ENCODE measurements at regions not wholly inside any gene's neighbourhood (a gene's known extent, or its start where the extent isn't known, plus 50 kb on each side); places are given as distances from the start of the nearest gene placed in this dataset.
"Not testable (repeated sequence)": the region's sequence is repeated elsewhere in the genome, so short reads cannot be mapped to it uniquely, and the experiment has no call there.

- Histone ChIP-seq H3K4me1 (ENCODE audit: insufficient read depth, low read length) (peaks cover 6% of the 10 kb centered on the region; the same call in 1 of the 2 replicates), H3K9me3 (ENCODE audit: control insufficient read depth, insufficient read depth, low read length) (no peaks in the 10 kb centered on the region), H3K9ac (ENCODE audit: low read depth, low read length) (no peak overlapping the region), H3K36me3 (ENCODE audit: insufficient read depth, low read length) (no peaks in the 10 kb centered on the region)
These were observed 224.6 kb upstream of the PITRM1 start for GRCh38 chr10:3397231-3397630.

- H3K9ac ChIP-seq (ENCODE audit: low read depth, low read length), result no peak overlapping the region
- no peaks in the 10 kb centered on the region for H3K36me3 ChIP-seq (ENCODE audit: insufficient read depth, low read length)
- H3K4me1 ChIP-seq (ENCODE audit: insufficient read depth, low read length), result peaks cover 6% of the 10 kb centered on the region; the same call in 1 of the 2 replicates
- H3K9me3 ChIP-seq (ENCODE audit: control insufficient read depth, insufficient read depth, low read length), result no peaks in the 10 kb centered on the region
These were observed 223.5 kb upstream of the PITRM1 start for GRCh38 chr10:3396116-3396515.

GRCh38 chr10:3395458-3395861, 222.9 kb upstream of the PITRM1 start:
- H3K9me3 ChIP-seq (ENCODE audit: control insufficient read depth, insufficient read depth, low read length), result no peaks in the 10 kb centered on the region
- no peak overlapping the region for H3K9ac ChIP-seq (ENCODE audit: low read depth, low read length)
- no peaks in the 10 kb centered on the region for H3K36me3 ChIP-seq (ENCODE audit: insufficient read depth, low read length)
- H3K4me1 ChIP-seq (ENCODE audit: insufficient read depth, low read length), result peaks cover 6% of the 10 kb centered on the region; the same call in 1 of the 2 replicates

GRCh38 chr10:3395041-3395440, 222.5 kb upstream of the PITRM1 start:
- H3K36me3 ChIP-seq (ENCODE audit: insufficient read depth, low read length), result no peaks in the 10 kb centered on the region
- peaks cover 6% of the 10 kb centered on the region; the same call in 1 of the 2 replicates for H3K4me1 ChIP-seq (ENCODE audit: insufficient read depth, low read length)
- H3K9me3 ChIP-seq (ENCODE audit: control insufficient read depth, insufficient read depth, low read length), result no peaks in the 10 kb centered on the region
- no peak overlapping the region for H3K9ac ChIP-seq (ENCODE audit: low read depth, low read length)

GRCh38 chr10:3393958-3394357, 221.4 kb upstream of the PITRM1 start:
- H3K4me1 ChIP-seq (ENCODE audit: insufficient read depth, low read length), result no peaks in the 10 kb centered on the region
- no peaks in the 10 kb centered on the region for H3K36me3 ChIP-seq (ENCODE audit: insufficient read depth, low read length)
- H3K9me3 ChIP-seq (ENCODE audit: control insufficient read depth, insufficient read depth, low read length), result no peaks in the 10 kb centered on the region
- no peak overlapping the region for H3K9ac ChIP-seq (ENCODE audit: low read depth, low read length)

- Histone ChIP-seq H3K9ac (ENCODE audit: low read depth, low read length) (no peak overlapping the region), H3K9me3 (ENCODE audit: control insufficient read depth, insufficient read depth, low read length) (no peaks in the 10 kb centered on the region), H3K4me1 (ENCODE audit: insufficient read depth, low read length) (no peaks in the 10 kb centered on the region), H3K36me3 (ENCODE audit: insufficient read depth, low read length) (no peaks in the 10 kb centered on the region)
These were observed 219.1 kb upstream of the PITRM1 start for GRCh38 chr10:3391657-3392056.

GRCh38 chr10:3389130-3389529, 216.5 kb upstream of the PITRM1 start:
- H3K9ac ChIP-seq (ENCODE audit: low read depth, low read length), result no peak overlapping the region
- H3K4me1 ChIP-seq (ENCODE audit: insufficient read depth, low read length), result no peaks in the 10 kb centered on the region
- no peaks in the 10 kb centered on the region for H3K36me3 ChIP-seq (ENCODE audit: insufficient read depth, low read length)
- H3K9me3 ChIP-seq (ENCODE audit: control insufficient read depth, insufficient read depth, low read length), result no peaks in the 10 kb centered on the region

- Histone ChIP-seq H3K36me3 (ENCODE audit: insufficient read depth, low read length) (no peaks in the 10 kb centered on the region), H3K9ac (ENCODE audit: low read depth, low read length) (no peak overlapping the region), H3K9me3 (ENCODE audit: control insufficient read depth, insufficient read depth, low read length) (no peaks in the 10 kb centered on the region)
These were observed 212.9 kb upstream of the PITRM1 start for GRCh38 chr10:3385487-3385886.

GRCh38 chr10:3382092-3382491, 209.5 kb upstream of the PITRM1 start:
- no peak overlapping the region for H3K9ac ChIP-seq (ENCODE audit: low read depth, low read length)
- no peaks in the 10 kb centered on the region for H3K4me1 ChIP-seq (ENCODE audit: insufficient read depth, low read length)
- no peaks in the 10 kb centered on the region for H3K9me3 ChIP-seq (ENCODE audit: control insufficient read depth, insufficient read depth, low read length)
- no peaks in the 10 kb centered on the region for H3K36me3 ChIP-seq (ENCODE audit: insufficient read depth, low read length)

More at GRCh38 chr10:3385487-3385886, 212.9 kb upstream of the PITRM1 start:
- no peaks in the 10 kb centered on the region for H3K4me1 ChIP-seq (ENCODE audit: insufficient read depth, low read length)

- H3K9me3 ChIP-seq (ENCODE audit: control insufficient read depth, insufficient read depth, low read length), result no peaks in the 10 kb centered on the region
- no peaks in the 10 kb centered on the region for H3K4me1 ChIP-seq (ENCODE audit: insufficient read depth, low read length)
- no peak overlapping the region for H3K9ac ChIP-seq (ENCODE audit: low read depth, low read length)
- H3K36me3 ChIP-seq (ENCODE audit: insufficient read depth, low read length), result no peaks in the 10 kb centered on the region
These were observed 207.9 kb upstream of the PITRM1 start for GRCh38 chr10:3380406-3381050.

GRCh38 chr10:3376631-3377030, 204.0 kb upstream of the PITRM1 start:
- no peak overlapping the region for H3K9ac ChIP-seq (ENCODE audit: low read depth, low read length)
- H3K36me3 ChIP-seq (ENCODE audit: insufficient read depth, low read length), result no peaks in the 10 kb centered on the region
- H3K9me3 ChIP-seq (ENCODE audit: control insufficient read depth, insufficient read depth, low read length), result no peaks in the 10 kb centered on the region
- no peaks in the 10 kb centered on the region for H3K4me1 ChIP-seq (ENCODE audit: insufficient read depth, low read length)

GRCh38 chr10:3375505-3375904, 202.9 kb upstream of the PITRM1 start:
- Histone ChIP-seq H3K9me3 (ENCODE audit: control insufficient read depth, insufficient read depth, low read length) (no peaks in the 10 kb centered on the region), H3K4me1 (ENCODE audit: insufficient read depth, low read length) (no peaks in the 10 kb centered on the region), H3K9ac (ENCODE audit: low read depth, low read length) (no peak overlapping the region), H3K36me3 (ENCODE audit: insufficient read depth, low read length) (no peaks in the 10 kb centered on the region)

- no peak overlapping the region for H3K9ac ChIP-seq (ENCODE audit: low read depth, low read length)
- H3K36me3 ChIP-seq (ENCODE audit: insufficient read depth, low read length), result no peaks in the 10 kb centered on the region
- H3K9me3 ChIP-seq (ENCODE audit: control insufficient read depth, insufficient read depth, low read length), result no peaks in the 10 kb centered on the region
- H3K4me1 ChIP-seq (ENCODE audit: insufficient read depth, low read length), result no peaks in the 10 kb centered on the region
These were observed 202.3 kb upstream of the PITRM1 start for GRCh38 chr10:3374914-3375313.

- H3K36me3 ChIP-seq (ENCODE audit: insufficient read depth, low read length); H3K4me1 ChIP-seq (ENCODE audit: insufficient read depth, low read length); H3K9ac ChIP-seq (ENCODE audit: low read depth, low read length); H3K9me3 ChIP-seq (ENCODE audit: control insufficient read depth, insufficient read depth, low read length): not testable (repeated sequence)
These were observed 200.9 kb upstream of the PITRM1 start for GRCh38 chr10:3373374-3374027.

- H3K9ac ChIP-seq (ENCODE audit: low read depth, low read length), result no peak overlapping the region
- no peaks in the 10 kb centered on the region for H3K4me1 ChIP-seq (ENCODE audit: insufficient read depth, low read length)
- H3K9me3 ChIP-seq (ENCODE audit: control insufficient read depth, insufficient read depth, low read length), result no peaks in the 10 kb centered on the region
- no peaks in the 10 kb centered on the region for H3K36me3 ChIP-seq (ENCODE audit: insufficient read depth, low read length)
These were observed 199.7 kb upstream of the PITRM1 start for GRCh38 chr10:3372281-3372680.
